HG02970 (cell line): ENCODE measurements at regions not wholly inside any gene's neighbourhood (a gene's known extent, or its start where the extent isn't known, plus 50 kb on each side); places are given as distances from the start of the nearest gene placed in this dataset.

Experiments
- ATAC-seq: cut with Tn5 transposase; IDR thresholded peaks from one replicate; pipeline ENCODE4 v1.9.1; 2021; ENCODE audit warnings: mild to moderate bottlenecking, moderate library complexity, moderate number of reproducible peaks; ENCODE audit not compliant: unreplicated experiment, low FRiP score

DNA sequence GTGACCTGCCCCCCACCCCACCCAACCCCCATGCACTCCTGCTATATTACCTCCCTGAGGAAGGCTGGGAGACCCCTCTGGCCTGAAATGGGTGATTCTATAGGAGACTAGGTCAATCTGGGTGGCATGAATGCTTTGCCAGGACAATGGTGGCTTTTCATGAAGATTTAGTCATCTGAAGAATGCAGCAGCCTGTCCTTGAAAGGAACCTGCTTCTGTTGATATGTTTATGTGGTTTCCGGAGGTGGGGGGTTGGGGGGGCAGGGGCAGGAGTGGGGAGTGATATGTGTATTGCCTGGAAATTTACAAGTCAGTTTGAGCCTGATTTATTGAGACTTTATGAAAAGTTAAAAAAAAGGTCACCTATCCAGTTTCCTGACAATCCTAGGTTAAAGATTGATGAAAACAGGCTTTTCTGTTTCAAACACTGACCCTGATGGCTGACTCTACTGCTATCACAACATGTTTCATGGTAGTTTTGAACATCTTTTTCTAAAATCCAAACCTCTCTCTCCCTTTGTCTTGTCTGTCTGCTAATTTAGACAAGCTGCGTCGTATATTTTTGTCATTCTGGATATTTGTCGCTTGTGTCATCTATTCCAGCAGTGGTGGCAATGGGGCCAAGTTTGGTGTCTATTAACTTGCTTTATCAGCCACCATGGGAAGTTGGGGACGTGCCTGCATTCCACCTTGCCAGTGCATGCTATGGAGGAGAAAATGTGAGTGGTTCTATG is 153.7 kb upstream of the EGFLAM start:
- ATAC-seq = no peak

DNA sequence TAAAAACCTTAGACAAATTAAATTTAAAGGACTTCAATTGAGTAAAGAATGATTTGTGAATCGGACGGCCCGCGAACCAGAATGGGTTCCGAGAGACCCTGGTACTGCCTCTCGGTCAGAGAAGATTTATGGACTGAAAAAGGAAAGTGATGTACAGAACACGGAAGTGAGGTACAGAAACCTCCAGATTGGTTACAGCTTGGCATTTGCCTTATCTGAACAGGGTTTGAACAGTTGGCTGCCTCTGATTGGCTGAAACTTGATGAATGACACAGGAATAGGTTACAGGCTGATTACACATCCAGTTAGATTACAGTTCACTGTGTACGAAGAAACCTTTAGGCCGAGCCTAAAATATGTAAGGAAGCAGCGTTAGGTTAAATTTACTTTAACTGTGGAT is 156.5 kb upstream of the EGFLAM start:
- ATAC-seq = no peak

GRCh38 chr5:38099205-38100168 is 158.9 kb upstream of the EGFLAM start:
- ATAC-seq = no peak

GRCh38 chr5:38094889-38095288 is 163.5 kb upstream of the EGFLAM start:
- no peak for ATAC-seq

- no peak for ATAC-seq
Measured at GRCh38 chr5:38093855-38094254, 164.5 kb upstream of the EGFLAM start.

- ATAC-seq = no peak
Measured at GRCh38 chr5:38086777-38087176, 171.6 kb upstream of the EGFLAM start.

DNA sequence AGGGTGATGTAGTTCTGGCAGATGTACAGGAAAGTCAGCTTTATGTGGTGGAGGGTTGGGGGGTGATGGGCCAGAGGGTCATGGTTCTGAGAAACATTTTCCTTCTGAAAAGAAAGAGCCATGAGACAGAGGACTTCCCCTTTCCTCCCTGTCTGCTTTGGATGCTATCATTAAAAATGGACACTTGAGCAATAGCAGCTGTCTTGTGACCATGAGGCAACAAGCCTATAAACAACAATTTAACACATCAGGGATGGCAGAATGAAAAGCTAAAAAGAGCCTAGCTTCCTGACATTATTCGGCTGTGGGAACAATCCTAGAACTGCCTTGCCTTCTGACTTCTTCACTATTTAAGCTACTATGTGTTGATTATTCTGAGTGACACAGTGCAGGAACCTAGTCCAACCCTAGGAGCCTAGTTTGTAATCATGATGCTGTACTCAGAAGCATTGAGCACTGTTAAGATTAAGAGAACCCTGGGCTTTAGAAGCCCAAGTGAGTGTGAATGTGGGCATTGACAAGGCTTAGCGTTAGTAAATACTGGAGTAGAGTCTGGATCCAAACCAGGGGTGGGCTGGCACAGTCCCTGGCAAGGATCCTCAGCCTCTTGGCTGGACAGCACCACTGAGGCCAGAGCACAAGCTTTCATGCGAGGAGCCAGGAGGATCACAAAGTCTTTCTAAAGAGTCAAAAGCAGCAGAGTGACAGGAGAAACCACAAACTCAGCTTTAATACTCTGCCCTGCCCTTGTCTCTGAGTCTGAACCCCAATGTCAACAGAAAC is 178.5 kb upstream of the EGFLAM start:
- ATAC-seq = no peak

DNA sequence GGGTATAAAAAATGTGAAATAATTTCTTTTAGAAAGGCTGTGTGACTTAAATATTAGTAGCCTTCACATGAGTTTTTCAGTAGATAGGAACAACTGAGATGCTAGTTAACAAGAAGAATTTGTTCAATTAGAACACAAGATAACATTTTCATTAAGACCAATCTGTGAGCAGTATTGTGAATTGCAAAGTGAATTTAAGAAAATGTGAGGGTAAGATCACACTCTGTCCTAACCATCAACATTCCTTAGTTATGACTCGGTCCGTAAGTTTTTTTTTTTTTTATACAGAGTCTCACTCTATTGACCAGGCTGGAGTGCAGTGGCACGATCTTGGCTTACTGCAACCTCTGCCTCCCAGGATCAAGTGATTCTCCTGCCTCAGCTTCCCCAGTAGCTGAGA is 180.2 kb upstream of the EGFLAM start:
- no peak for ATAC-seq

- ATAC-seq = no peak
Measured at GRCh38 chr5:38077652-38078051, 180.7 kb upstream of the EGFLAM start.

DNA sequence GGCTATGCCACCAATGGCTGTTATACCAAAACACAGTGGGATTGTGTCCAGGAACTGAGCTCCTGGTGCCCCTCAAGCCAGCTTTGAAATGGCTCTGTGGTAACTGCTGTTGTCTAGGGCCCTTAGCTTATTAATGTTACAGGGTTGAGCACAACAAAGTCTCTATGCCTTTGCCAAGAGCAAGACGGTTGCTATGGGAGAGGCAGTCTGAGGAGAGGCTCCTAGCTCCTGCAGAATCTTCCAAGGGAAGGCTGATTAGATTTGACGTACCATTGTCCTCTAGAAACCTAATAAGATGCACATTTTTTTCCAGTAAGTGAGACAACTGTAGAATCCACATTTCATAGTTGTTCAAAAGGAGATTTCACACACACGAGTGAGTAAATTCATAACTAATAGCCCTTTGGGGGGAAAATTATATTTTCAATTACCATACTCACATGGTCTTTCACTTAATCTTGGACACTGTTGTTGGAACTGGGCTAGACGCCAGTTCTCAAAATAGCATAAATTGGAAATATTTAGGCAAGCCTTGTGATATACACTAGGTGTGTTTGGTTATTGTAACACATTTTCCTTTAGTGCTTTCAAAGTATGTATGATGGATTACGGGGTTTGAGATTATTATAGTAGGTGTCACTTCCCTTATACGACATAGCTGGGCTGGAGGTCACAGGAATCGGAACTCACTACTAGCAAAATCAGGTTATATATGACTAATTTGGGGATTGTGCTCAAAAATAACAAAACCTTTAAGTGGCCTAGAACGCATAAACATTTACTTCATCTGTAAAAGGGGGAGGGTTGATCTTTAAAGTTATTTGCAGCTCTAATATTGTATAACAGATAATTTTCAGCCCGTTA is 186.3 kb upstream of the EGFLAM start:
- no peak for ATAC-seq

GRCh38 chr5:38070304-38070950 is 187.9 kb upstream of the EGFLAM start:
- no peak for ATAC-seq

DNA sequence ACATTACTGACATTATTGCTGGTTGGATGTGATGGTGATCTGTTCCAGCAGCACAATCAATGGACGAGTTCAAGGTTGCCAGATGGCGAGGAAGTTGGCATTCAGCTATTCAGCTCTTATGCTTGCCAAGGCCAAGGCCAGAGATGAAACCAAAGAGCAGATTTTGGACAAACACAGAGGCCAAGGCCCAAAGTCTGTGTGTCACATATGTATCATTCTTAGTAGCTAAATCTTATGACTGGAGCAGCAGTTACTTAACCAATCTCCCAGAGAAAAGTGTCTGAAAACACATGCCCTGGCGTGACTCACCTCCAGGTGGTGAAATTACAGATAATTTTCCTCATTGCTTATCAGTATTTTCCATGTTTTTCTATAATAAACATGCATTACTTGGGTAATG is 189.0 kb upstream of the EGFLAM start:
- no peak for ATAC-seq

DNA sequence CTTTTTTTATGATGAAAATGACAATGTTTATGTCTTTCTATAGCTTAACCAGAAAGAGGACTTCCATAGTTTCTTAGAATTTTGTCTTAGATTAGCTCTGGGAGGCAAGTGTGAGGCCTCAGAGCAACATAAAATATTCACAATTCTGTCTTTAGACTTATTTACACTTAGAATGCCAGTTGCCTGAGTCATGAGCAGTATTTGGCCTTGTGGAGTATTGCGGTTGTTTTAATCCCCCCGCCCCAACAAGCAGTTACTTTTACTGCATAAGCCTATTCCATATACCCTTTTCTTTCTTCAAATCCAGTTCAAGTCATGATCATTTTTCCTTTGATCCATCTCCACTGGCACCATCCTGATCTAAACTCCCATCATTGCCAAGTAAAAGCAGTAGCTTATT is 198.0 kb upstream of the EGFLAM start:
- ATAC-seq = no peak

DNA sequence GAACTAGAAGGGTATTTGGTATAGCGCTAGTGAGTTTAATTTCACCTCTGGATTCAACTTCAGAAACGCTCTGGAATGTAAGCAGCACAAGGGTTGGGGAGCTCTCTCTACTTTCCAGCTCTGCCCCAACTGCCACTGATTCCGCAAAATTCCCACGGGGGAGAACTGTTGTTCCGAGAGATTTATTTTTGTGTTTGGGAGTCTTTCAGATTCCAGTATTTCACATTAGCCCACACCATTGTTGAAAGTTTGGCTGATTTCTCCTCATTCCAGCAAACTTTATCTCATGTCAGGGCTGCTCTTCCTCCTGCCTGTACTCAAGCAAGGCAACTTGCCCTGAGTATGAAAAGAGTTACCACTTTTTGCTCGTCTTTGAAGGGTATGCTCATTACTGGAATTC is 198.5 kb upstream of the EGFLAM start:
- no peak for ATAC-seq

- no peak for ATAC-seq
Measured at GRCh38 chr5:38051711-38052511, 206.4 kb upstream of the EGFLAM start.

DNA sequence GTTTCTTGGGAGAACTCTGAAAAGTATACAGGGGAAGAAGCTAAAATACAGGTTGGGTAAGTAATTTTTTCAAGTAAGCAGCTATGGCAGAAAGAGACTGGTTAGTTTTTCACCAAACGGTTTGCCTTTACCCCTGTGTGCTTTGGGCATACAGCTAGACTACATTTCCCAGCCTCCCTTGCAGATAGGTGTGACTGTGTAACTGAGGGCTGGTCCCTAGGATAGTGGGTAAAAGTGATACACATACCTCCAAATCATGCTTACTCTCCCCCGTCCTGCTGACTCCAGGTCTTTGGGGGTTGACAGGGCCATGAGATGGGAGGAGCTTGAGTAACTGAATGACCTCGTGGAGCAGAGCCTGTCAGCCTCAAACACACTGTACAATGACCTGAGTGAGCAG is 208.6 kb upstream of the GDNF start:
- no peak for ATAC-seq

GRCh38 chr5:38046103-38046502 is 206.3 kb upstream of the GDNF start:
- no peak for ATAC-seq

- ATAC-seq = no peak
Measured at GRCh38 chr5:38045446-38045845, 205.6 kb upstream of the GDNF start.

GRCh38 chr5:38039826-38040225 is 200.0 kb upstream of the GDNF start:
- no peak for ATAC-seq
